ENCODE measurements at regions not wholly inside any gene's neighbourhood (a gene's known extent, or its start where the extent isn't known, plus 50 kb on each side); places are given as distances from the start of the nearest gene placed in this dataset.

DNA sequence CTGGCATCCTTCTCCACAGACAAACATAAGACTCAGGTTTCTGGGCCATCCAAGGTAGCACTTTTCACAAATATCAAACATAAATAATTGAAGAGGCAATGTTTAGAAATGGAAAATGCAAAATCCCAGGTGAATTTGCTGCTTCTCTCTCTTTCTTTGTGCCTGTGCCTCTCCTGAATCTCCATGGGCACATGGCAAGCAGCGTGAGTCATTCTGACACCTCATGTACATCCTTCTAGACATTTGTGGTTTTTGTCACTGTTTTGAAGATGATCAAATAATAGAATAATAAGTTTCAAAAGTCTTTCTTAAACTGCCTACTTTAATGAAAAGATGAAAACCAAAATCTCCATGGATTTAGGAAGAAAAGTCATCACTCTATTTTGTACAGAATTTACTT is 60.3 kb upstream of the RAB11FIP2 start:
- peak; percentile 7 for DNase-seq

DNA sequence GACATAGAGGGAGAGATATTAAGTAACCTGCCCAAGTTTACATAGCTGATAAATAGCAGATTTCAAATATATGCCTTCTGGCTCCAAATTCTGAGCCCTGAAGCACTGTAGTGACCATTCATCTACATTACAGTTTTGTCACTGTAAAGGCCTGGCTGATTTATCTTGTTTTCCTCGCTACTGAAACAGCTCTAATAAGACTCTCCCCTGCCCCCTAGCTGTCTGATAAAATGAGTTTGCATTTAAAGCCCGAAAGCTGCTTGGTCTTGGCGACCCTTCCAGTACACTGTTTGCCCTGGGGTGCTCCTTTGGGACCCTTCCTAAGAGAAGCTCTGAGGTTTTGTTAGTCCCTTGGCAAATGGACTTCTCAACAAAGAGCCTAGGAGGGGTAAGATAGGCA is 59.7 kb upstream of the RAB11FIP2 start:
- DNase-seq, result peak; percentile 24

DNA sequence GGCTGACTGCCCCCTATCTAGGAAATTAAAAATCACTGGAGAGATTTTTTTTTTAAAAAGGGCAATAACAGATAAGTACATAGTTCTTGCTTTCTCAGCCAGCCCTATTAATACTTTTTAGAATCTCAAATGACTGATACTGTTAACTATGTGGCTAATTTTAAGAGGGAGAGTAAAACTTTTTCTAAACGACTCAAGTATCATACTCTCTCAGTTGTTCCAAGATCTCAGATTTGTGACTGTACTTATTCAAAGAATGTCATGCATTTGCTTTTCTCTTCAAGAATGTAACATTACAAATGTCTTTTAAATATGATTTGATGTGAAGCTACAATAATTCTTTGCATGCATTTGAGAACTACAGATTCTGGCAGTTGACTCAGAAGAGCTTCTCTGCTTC is 55.4 kb upstream of the RAB11FIP2 start:
- peak; percentile 78 for DNase-seq

DNA sequence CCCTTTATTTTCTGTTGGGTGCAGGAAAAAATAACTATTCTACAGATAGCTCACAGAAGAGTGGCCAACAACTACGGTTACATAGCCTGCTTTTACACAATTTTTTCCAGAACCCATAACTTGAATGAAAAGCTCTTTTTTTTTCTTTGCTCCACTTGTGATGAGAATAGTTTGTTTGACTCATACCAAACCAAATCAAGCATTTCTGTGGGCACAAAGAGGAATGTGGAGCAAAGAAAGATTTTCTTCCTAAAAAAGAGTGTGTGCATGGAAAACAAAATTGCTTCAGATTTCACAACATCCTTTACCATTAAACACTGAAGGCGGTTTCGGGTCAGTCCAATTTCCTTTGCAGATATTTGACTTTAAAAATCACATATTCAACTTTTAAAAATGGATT is 54.8 kb upstream of the RAB11FIP2 start:
- DNase-seq, result peak; percentile 82
